ENCODE measurements at regions not wholly inside any gene's neighbourhood (a gene's known extent, or its start where the extent isn't known, plus 50 kb on each side); places are given as distances from the start of the nearest gene placed in this dataset.

DNA sequence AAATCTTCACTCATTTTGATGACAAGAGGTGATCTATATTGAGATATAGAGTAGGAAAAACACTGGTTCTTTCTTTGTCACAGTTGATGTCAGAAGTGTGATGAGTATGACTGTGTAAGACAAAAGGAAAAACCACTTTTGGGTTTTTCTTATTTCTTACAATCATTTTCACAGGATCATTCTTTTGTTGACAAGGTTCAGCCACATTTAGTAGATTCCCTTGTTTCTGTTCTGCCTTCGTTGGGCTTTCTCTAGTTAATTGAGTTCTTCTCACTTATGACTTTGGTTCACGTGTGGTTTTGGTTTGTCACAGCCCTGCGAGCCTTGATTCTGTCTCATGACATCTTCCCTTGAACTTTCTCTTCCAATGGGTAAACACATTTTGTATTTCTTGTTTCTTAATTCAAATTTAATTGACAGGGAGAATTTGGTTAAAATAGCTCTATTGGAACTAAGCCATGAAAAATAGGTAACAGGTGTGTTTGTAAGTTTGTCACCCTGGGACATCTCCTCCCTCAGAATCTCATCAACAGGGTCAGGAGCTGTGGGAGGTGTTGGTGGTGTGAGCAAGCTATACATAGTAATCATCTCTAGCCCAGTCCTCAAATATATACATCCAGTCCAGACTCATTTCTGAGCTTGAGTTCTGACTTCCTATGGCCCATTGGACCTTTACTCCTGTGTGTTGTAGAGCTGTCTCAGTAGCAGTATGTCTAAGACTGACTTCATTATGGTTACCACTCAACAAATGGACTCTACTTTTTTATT, 255.3 kb downstream of the BMP4 start:
- no peak overlapping the region for H3K23ac ChIP-seq (ENCODE audit: low read length)
- H3K27ac ChIP-seq (ENCODE audit: low read depth, low read length), result no peak overlapping the region
- no peak overlapping the region for H2AFZ ChIP-seq (ENCODE audit: insufficient read depth, low read length, poor library complexity)
- H2AK5ac ChIP-seq (ENCODE audit: low read length), result no peak overlapping the region
- H2BK12ac ChIP-seq (ENCODE audit: low read length), result no peak overlapping the region
- no peak overlapping the region for H3K4me2 ChIP-seq (ENCODE audit: low read length)
- no peaks in the 10 kb centered on the region for H3K36me3 ChIP-seq (ENCODE audit: control insufficient read depth in 1 of 2, insufficient read depth in 2 of 2, low read length in 2 of 2)
- no peak overlapping the region for H3K14ac ChIP-seq (ENCODE audit: low read length)
- no peaks in the 10 kb centered on the region for H3K79me2 ChIP-seq (ENCODE audit: control insufficient read depth, insufficient read depth, low read length, poor library complexity)
- H2BK120ac ChIP-seq (ENCODE audit: insufficient read depth, low read length, poor library complexity), result no peak overlapping the region
- no peak overlapping the region for H3K9ac ChIP-seq (ENCODE audit: low read length)
- no peaks in the 10 kb centered on the region for H3K9me3 ChIP-seq (ENCODE audit: insufficient read depth, low read depth, low read length)
- no peak overlapping the region for H3K18ac ChIP-seq (ENCODE audit: low read length)
- no peak for DNase-seq
- no peak overlapping the region for H3K4me3 ChIP-seq (ENCODE audit: low read depth, low read length)
- H3K4me1 ChIP-seq (ENCODE audit: control insufficient read depth in 1 of 2, insufficient read depth in 2 of 2, low read length in 2 of 2), result no peaks in the 10 kb centered on the region
- H3K79me1 ChIP-seq (ENCODE audit: low read length), result no peaks in the 10 kb centered on the region
- no peak overlapping the region for H4K91ac ChIP-seq (ENCODE audit: low read depth, low read length)
- H3K27me3 ChIP-seq (ENCODE audit: insufficient read depth, low read length), result no peaks in the 10 kb centered on the region
- H4K8ac ChIP-seq (ENCODE audit: low read depth, low read length), result no peak overlapping the region
- no peak overlapping the region for H3K4ac ChIP-seq (ENCODE audit: low read depth, low read length)
- H4K12ac ChIP-seq (ENCODE audit: low read depth, low read length), result no peak overlapping the region
- no peak overlapping the region for H2BK5ac ChIP-seq (ENCODE audit: low read depth, low read length, poor library complexity)
- whole genome bisulfite sequencing (ENCODE audit: extremely low coverage, insufficient coverage, insufficient read length), result no CpG with 5 or more reads among the region's 3 CpGs

DNA sequence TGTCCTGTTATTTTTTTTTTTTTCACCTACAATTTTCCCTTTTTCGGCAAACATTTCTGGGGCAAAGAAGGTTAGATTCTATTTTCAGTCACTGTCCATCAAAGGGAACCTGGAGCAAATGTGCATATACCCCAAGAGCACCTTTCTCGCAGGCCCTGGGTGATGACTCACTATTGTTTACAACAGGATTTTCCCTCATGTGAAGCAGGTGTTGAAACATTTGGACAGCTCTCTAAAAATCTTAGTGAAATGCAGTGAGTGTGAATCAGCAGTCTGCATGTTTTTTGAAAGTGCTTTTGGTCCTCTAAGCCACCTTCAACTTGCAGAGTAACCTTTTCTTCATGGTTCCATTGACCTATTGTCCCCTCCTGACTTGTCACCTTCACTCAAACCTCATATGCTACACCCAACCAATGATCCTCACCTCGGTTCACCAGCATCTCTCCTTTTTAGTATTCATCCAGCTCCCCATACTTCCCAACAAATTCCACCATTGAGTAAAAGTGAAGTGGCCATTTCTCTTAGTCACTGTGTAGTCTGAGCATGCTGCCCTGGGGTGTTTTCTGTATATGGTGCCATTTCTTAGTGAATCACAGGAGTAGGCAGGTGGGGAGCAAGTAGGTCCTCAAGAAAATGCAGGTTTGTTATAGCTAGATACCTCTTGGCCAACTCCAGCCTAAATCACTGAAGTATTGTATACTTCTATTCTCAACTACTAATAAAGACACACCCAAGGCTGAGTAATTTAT, 260.2 kb downstream of the BMP4 start:
- H3K4me1 ChIP-seq (ENCODE audit: control insufficient read depth in 1 of 2, insufficient read depth in 2 of 2, low read length in 2 of 2), result no peaks in the 10 kb centered on the region
- no peak overlapping the region for H2AFZ ChIP-seq (ENCODE audit: insufficient read depth, low read length, poor library complexity)
- peak; percentile 57 to 71 for DNase-seq
- H3K27me3 ChIP-seq (ENCODE audit: insufficient read depth, low read length), result no peaks in the 10 kb centered on the region
- no peak overlapping the region for H3K18ac ChIP-seq (ENCODE audit: low read length)
- H2AK5ac ChIP-seq (ENCODE audit: low read length), result no peak overlapping the region
- H3K9me3 ChIP-seq (ENCODE audit: insufficient read depth, low read depth, low read length), result no peaks in the 10 kb centered on the region
- H3K79me2 ChIP-seq (ENCODE audit: control insufficient read depth, insufficient read depth, low read length, poor library complexity), result no peaks in the 10 kb centered on the region
- no peaks in the 10 kb centered on the region for H3K79me1 ChIP-seq (ENCODE audit: low read length)
- no peak overlapping the region for H3K4me3 ChIP-seq (ENCODE audit: low read depth, low read length)
- H4K8ac ChIP-seq (ENCODE audit: low read depth, low read length), result no peak overlapping the region
- H3K4ac ChIP-seq (ENCODE audit: low read depth, low read length), result no peak overlapping the region
- no peak overlapping the region for H3K27ac ChIP-seq (ENCODE audit: low read depth, low read length)
- H3K36me3 ChIP-seq (ENCODE audit: control insufficient read depth in 1 of 2, insufficient read depth in 2 of 2, low read length in 2 of 2), result no peaks in the 10 kb centered on the region
- peak overlapping the region; percentile 96 for H3K23ac ChIP-seq (ENCODE audit: low read length)
- H3K9ac ChIP-seq (ENCODE audit: low read length), result no peak overlapping the region
- no peak overlapping the region for H4K91ac ChIP-seq (ENCODE audit: low read depth, low read length)
- no peak overlapping the region for H2BK120ac ChIP-seq (ENCODE audit: insufficient read depth, low read length, poor library complexity)
- H4K12ac ChIP-seq (ENCODE audit: low read depth, low read length), result no peak overlapping the region
- H3K14ac ChIP-seq (ENCODE audit: low read length), result no peak overlapping the region
- WGBS (ENCODE audit: extremely low coverage, insufficient coverage, insufficient read length), result no CpG with 5 or more reads among the region's 3 CpGs
- no peak overlapping the region for H2BK5ac ChIP-seq (ENCODE audit: low read depth, low read length, poor library complexity)
- no peak overlapping the region for H2BK12ac ChIP-seq (ENCODE audit: low read length)
- no peak overlapping the region for H3K4me2 ChIP-seq (ENCODE audit: low read length)

DNA sequence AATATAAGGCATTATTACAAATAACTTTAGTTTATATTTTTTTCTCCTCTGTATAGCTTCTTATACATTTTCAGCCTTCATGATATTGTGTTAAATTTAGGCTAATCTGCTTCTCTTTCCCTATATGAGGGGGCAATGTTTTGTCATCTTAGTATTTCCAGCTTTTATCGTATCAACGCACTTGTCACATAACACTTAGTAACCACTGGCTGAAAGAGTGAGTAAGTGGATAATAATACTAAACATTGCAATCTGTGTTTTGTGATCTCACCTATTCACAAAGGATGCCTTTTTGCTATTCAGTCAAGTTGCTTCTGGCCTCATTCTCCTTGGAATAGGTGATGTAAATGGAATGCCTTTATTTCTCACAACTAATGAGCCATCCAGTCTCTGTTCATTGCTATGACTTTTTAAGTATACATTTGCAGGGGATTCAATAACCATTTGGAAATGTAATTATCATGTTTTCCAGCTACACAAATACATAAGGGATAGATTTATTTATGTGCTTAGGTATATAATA, 260.9 kb downstream of the BMP4 start:
- Histone ChIP-seq H2BK120ac (ENCODE audit: insufficient read depth, low read length, poor library complexity) (no peak overlapping the region), H3K14ac (ENCODE audit: low read length) (no peak overlapping the region), H2AFZ (ENCODE audit: insufficient read depth, low read length, poor library complexity) (no peak overlapping the region), H4K8ac (ENCODE audit: low read depth, low read length) (no peak overlapping the region), H2BK5ac (ENCODE audit: low read depth, low read length, poor library complexity) (no peak overlapping the region), H3K4me1 (ENCODE audit: control insufficient read depth in 1 of 2, insufficient read depth in 2 of 2, low read length in 2 of 2) (no peaks in the 10 kb centered on the region), H3K79me1 (ENCODE audit: low read length) (no peaks in the 10 kb centered on the region), H3K27ac (ENCODE audit: low read depth, low read length) (no peak overlapping the region), H3K4me3 (ENCODE audit: low read depth, low read length) (no peak overlapping the region), H4K91ac (ENCODE audit: low read depth, low read length) (no peak overlapping the region), H3K23ac (ENCODE audit: low read length) (no peak overlapping the region), H3K9ac (ENCODE audit: low read length) (no peak overlapping the region), H3K4ac (ENCODE audit: low read depth, low read length) (no peak overlapping the region), H2BK12ac (ENCODE audit: low read length) (no peak overlapping the region), H3K27me3 (ENCODE audit: insufficient read depth, low read length) (no peaks in the 10 kb centered on the region), H4K12ac (ENCODE audit: low read depth, low read length) (no peak overlapping the region), H3K79me2 (ENCODE audit: control insufficient read depth, insufficient read depth, low read length, poor library complexity) (no peaks in the 10 kb centered on the region), H3K9me3 (ENCODE audit: insufficient read depth, low read depth, low read length) (no peaks in the 10 kb centered on the region), H3K18ac (ENCODE audit: low read length) (no peak overlapping the region), H3K4me2 (ENCODE audit: low read length) (no peak overlapping the region), H3K36me3 (ENCODE audit: control insufficient read depth in 1 of 2, insufficient read depth in 2 of 2, low read length in 2 of 2) (no peaks in the 10 kb centered on the region), H2AK5ac (ENCODE audit: low read length) (no peak overlapping the region)
- WGBS (ENCODE audit: extremely low coverage, insufficient coverage, insufficient read length), result no CpG with 5 or more reads among the region's 2 CpGs
- peak in 1 of 2 donors; percentile 58 for DNase-seq

DNA sequence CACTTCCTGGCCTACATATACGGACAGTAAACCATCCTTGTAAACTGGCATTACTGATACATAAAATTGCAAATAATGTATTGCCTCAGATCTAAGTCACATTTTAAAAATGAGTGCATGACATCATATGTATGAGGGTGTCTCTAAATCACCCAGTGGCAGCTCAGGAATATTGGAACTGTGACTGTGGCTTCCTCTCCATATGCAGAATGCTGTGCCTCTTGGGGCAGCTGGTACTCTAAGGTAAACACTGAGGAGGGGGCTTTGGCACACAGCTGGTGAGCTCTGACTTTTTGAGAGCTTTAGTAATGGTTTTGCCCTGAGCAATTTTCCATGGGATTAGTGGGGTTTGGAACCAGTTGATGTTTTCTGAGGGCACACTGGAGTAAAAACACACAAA, 263.7 kb downstream of the BMP4 start:
- Histone ChIP-seq H3K4me2 (ENCODE audit: low read length) (no peak overlapping the region), H3K79me2 (ENCODE audit: control insufficient read depth, insufficient read depth, low read length, poor library complexity) (no peaks in the 10 kb centered on the region), H4K8ac (ENCODE audit: low read depth, low read length) (no peak overlapping the region), H4K12ac (ENCODE audit: low read depth, low read length) (no peak overlapping the region), H2BK5ac (ENCODE audit: low read depth, low read length, poor library complexity) (no peak overlapping the region), H3K27ac (ENCODE audit: low read depth, low read length) (no peak overlapping the region), H3K9me3 (ENCODE audit: insufficient read depth, low read depth, low read length) (no peaks in the 10 kb centered on the region), H2AFZ (ENCODE audit: insufficient read depth, low read length, poor library complexity) (no peak overlapping the region), H3K23ac (ENCODE audit: low read length) (no peak overlapping the region), H3K36me3 (ENCODE audit: control insufficient read depth in 1 of 2, insufficient read depth in 2 of 2, low read length in 2 of 2) (no peaks in the 10 kb centered on the region), H3K18ac (ENCODE audit: low read length) (no peak overlapping the region), H4K91ac (ENCODE audit: low read depth, low read length) (no peak overlapping the region), H3K9ac (ENCODE audit: low read length) (no peak overlapping the region), H2BK120ac (ENCODE audit: insufficient read depth, low read length, poor library complexity) (no peak overlapping the region), H3K4me3 (ENCODE audit: low read depth, low read length) (no peak overlapping the region), H3K27me3 (ENCODE audit: insufficient read depth, low read length) (no peaks in the 10 kb centered on the region), H3K4ac (ENCODE audit: low read depth, low read length) (no peak overlapping the region), H3K79me1 (ENCODE audit: low read length) (no peaks in the 10 kb centered on the region), H2BK12ac (ENCODE audit: low read length) (no peak overlapping the region), H3K14ac (ENCODE audit: low read length) (no peak overlapping the region), H3K4me1 (ENCODE audit: control insufficient read depth in 1 of 2, insufficient read depth in 2 of 2, low read length in 2 of 2) (no peaks in the 10 kb centered on the region), H2AK5ac (ENCODE audit: low read length) (no peak overlapping the region)
- no peak for DNase-seq
- no CpG with 5 or more reads among the region's 1 CpG for WGBS (ENCODE audit: extremely low coverage, insufficient coverage, insufficient read length)
